GM18858 (cell line): ENCODE measurements at regions not wholly inside any gene's neighbourhood (a gene's known extent, or its start where the extent isn't known, plus 50 kb on each side); places are given as distances from the start of the nearest gene placed in this dataset.

Experiments
- ATAC-seq: cut with Tn5 transposase; IDR thresholded peaks from one replicate; pipeline ENCODE4 v1.9.1; 2021; ENCODE audit not compliant: unreplicated experiment

- ATAC-seq, result no peak
Measured at GRCh38 chr17:72338847-72339790, 218.3 kb downstream of the SOX9 start.

- no peak for ATAC-seq
Measured at GRCh38 chr17:72340836-72341235, 220.0 kb downstream of the SOX9 start.

- no peak for ATAC-seq
Measured at GRCh38 chr17:72342061-72342460, 221.2 kb downstream of the SOX9 start.

- no peak for ATAC-seq
Measured at GRCh38 chr17:72342627-72343527, 222.1 kb downstream of the SOX9 start.

- ATAC-seq, result no peak
Measured at GRCh38 chr17:72343911-72344310, 223.1 kb downstream of the SOX9 start.

GRCh38 chr17:72344613-72345012 is 223.8 kb downstream of the SOX9 start:
- no peak for ATAC-seq

- no peak for ATAC-seq
Measured at GRCh38 chr17:72345088-72345487, 224.3 kb downstream of the SOX9 start.

- no peak for ATAC-seq
Measured at GRCh38 chr17:72345536-72345935, 224.7 kb downstream of the SOX9 start.

- no peak for ATAC-seq
Measured at GRCh38 chr17:72346306-72346705, 225.5 kb downstream of the SOX9 start.

GRCh38 chr17:72349011-72349410 is 228.2 kb downstream of the SOX9 start:
- no peak for ATAC-seq

- ATAC-seq, result no peak
Measured at GRCh38 chr17:72349491-72349995, 228.7 kb downstream of the SOX9 start.

GRCh38 chr17:72350073-72350472 is 229.3 kb downstream of the SOX9 start:
- ATAC-seq, result no peak

- ATAC-seq, result no peak
Measured at GRCh38 chr17:72351365-72351764, 230.5 kb downstream of the SOX9 start.

- ATAC-seq, result no peak
Measured at GRCh38 chr17:72351884-72352346, 231.1 kb downstream of the SOX9 start.

GRCh38 chr17:72353502-72353901 is 232.7 kb downstream of the SOX9 start:
- ATAC-seq, result no peak

GRCh38 chr17:72354071-72354470 is 233.3 kb downstream of the SOX9 start:
- no peak for ATAC-seq

GRCh38 chr17:72357764-72358365 is 237.0 kb downstream of the SOX9 start:
- no peak for ATAC-seq

GRCh38 chr17:72358465-72358864 is 237.6 kb downstream of the SOX9 start:
- no peak for ATAC-seq

- no peak for ATAC-seq
Measured at GRCh38 chr17:72359274-72359673, 238.5 kb downstream of the SOX9 start.

GRCh38 chr17:72359811-72360210 is 239.0 kb downstream of the SOX9 start:
- no peak for ATAC-seq

GRCh38 chr17:72360386-72360940 is 239.6 kb downstream of the SOX9 start:
- ATAC-seq, result no peak
